ENCODE measurements at regions not wholly inside any gene's neighbourhood (a gene's known extent, or its start where the extent isn't known, plus 50 kb on each side); places are given as distances from the start of the nearest gene placed in this dataset.

- TF ChIP-seq CTCF (IDR thresholded peaks at IDR 0.05) = no peak
- no peak for TF ChIP-seq POLR2A (IDR thresholded peaks at IDR 0.05)
Observed at GRCh38 chr12:67833602-67834001, 155.6 kb upstream of the IFNG-AS1 start.
